HepG2 (cell line): ENCODE measurements at regions not wholly inside any gene's neighbourhood (a gene's known extent, or its start where the extent isn't known, plus 50 kb on each side); places are given as distances from the start of the nearest gene placed in this dataset.

Experiments used
- ATAD3A ChIP-seq: sonication (generic); formaldehyde crosslinking; IDR thresholded peaks from 2 replicates; pipeline ENCODE4 v1.4.0; 2020; ENCODE audit warnings: missing genetic modification reagents
- CEBPG ChIP-seq: IDR thresholded peaks from 2 replicates; pipeline ENCODE4 v1.6.1; 2016
- FOXK1 ChIP-seq: sonication (generic); formaldehyde crosslinking; IDR thresholded peaks from 2 replicates; pipeline ENCODE4 v1.4.0; 2020; ENCODE audit warnings: low read depth, missing genetic modification reagents, borderline replicate concordance
- FOXP1 ChIP-seq, 2 experiments: fragments of 450-650 bp in 1 of 2; IDR thresholded peaks; 2 replicates each; pipeline ENCODE4 v1.6.1; 2017 to 2018; ENCODE audit warnings: antibody characterized with exemption in 1 of 2
- ISL2 ChIP-seq: sonication (generic); formaldehyde crosslinking; IDR thresholded peaks from 2 replicates; pipeline ENCODE4 v1.5.0; 2020; ENCODE audit warnings: missing genetic modification reagents
- MAF1 ChIP-seq: sonication (generic); formaldehyde crosslinking; IDR thresholded peaks from 2 replicates; pipeline ENCODE4 v1.5.0; 2020; ENCODE audit warnings: missing genetic modification reagents, borderline replicate concordance
- MEIS2 ChIP-seq: sonication (generic); formaldehyde crosslinking; IDR thresholded peaks from 2 replicates; pipeline ENCODE4 v1.9.0; 2021; ENCODE audit warnings: mild to moderate bottlenecking, missing genetic modification reagents
- SUZ12 ChIP-seq: fragments of 150-350 bp; IDR thresholded peaks from 2 replicates; pipeline ENCODE4 v1.6.1; 2014; ENCODE audit warnings: low read depth, low read length
- TCF7 ChIP-seq: sonication (generic); IDR thresholded peaks from 2 replicates; pipeline ENCODE4 v1.6.1; 2016; ENCODE audit warnings: antibody characterized with exemption, low read depth
- TEAD2 ChIP-seq: sonication (generic); formaldehyde crosslinking; IDR thresholded peaks from 2 replicates; pipeline ENCODE4 v1.9.0; 2021; ENCODE audit warnings: missing genetic modification reagents
- U2AF2 ChIP-seq: fragments of 200-400 bp; formaldehyde crosslinking; IDR thresholded peaks from 2 replicates; pipeline ENCODE4 v1.6.1; 2017; ENCODE audit warnings: low read depth, mild to moderate bottlenecking, low read length
- ZBTB20 ChIP-seq: sonication (generic); formaldehyde crosslinking; IDR thresholded peaks from 2 replicates; pipeline ENCODE4 v1.8.1; 2023; ENCODE audit warnings: missing genetic modification reagents, low read depth, mild to moderate bottlenecking, borderline replicate concordance
- ZBTB42 ChIP-seq: sonication (generic); formaldehyde crosslinking; IDR thresholded peaks from 2 replicates; pipeline ENCODE4 v1.5.0; 2020; ENCODE audit warnings: mild to moderate bottlenecking, missing genetic modification reagents
- ZNF225 ChIP-seq: sonication (generic); formaldehyde crosslinking; IDR thresholded peaks from 2 replicates; pipeline ENCODE4 v1.4.0; 2020; ENCODE audit warnings: mild to moderate bottlenecking, missing genetic modification reagents
- ZNF549 ChIP-seq: sonication (generic); formaldehyde crosslinking; IDR thresholded peaks from 2 replicates; pipeline ENCODE4 v1.5.0; 2020; ENCODE audit warnings: missing genetic modification reagents
- ZNF619 ChIP-seq: sonication (generic); formaldehyde crosslinking; IDR thresholded peaks from 2 replicates; pipeline ENCODE4 v1.4.0; 2020; ENCODE audit warnings: mild to moderate bottlenecking, missing genetic modification reagents
- ZNF777 ChIP-seq: sonication (generic); formaldehyde crosslinking; IDR thresholded peaks from 2 replicates; pipeline ENCODE4 v1.4.0; 2020; ENCODE audit warnings: missing genetic modification reagents
- TF ChIP-seq, protein P1 (sequence below): sonication (generic); formaldehyde crosslinking; IDR thresholded peaks from 2 replicates; pipeline ENCODE4 v1.8.1; 2023; ENCODE audit warnings: missing genetic modification reagents, inconsistent platforms, borderline replicate concordance
- TF ChIP-seq, protein P2 (sequence below): IDR thresholded peaks from 2 replicates; pipeline ENCODE4 v1.6.1; 2016; ENCODE audit warnings: missing compliant biosample characterization, missing genetic modification reagents, borderline replicate concordance
- TF ChIP-seq, protein P3 (sequence below): sonication (generic); formaldehyde crosslinking; IDR thresholded peaks from 2 replicates; pipeline ENCODE4 v1.5.0; 2020; ENCODE audit warnings: mild to moderate bottlenecking, missing genetic modification reagents
- TF ChIP-seq, protein P4 (sequence below): sonication (generic); formaldehyde crosslinking; IDR thresholded peaks from 2 replicates; pipeline ENCODE4 v1.5.0; 2020; ENCODE audit warnings: missing genetic modification reagents, mild to moderate bottlenecking, borderline replicate concordance
- TF ChIP-seq, protein P5 (sequence below): sonication (generic); formaldehyde crosslinking; IDR thresholded peaks from 2 replicates; pipeline ENCODE4 v1.5.1; 2020; ENCODE audit warnings: missing genetic modification reagents, mild to moderate bottlenecking, borderline replicate concordance

DNA sequence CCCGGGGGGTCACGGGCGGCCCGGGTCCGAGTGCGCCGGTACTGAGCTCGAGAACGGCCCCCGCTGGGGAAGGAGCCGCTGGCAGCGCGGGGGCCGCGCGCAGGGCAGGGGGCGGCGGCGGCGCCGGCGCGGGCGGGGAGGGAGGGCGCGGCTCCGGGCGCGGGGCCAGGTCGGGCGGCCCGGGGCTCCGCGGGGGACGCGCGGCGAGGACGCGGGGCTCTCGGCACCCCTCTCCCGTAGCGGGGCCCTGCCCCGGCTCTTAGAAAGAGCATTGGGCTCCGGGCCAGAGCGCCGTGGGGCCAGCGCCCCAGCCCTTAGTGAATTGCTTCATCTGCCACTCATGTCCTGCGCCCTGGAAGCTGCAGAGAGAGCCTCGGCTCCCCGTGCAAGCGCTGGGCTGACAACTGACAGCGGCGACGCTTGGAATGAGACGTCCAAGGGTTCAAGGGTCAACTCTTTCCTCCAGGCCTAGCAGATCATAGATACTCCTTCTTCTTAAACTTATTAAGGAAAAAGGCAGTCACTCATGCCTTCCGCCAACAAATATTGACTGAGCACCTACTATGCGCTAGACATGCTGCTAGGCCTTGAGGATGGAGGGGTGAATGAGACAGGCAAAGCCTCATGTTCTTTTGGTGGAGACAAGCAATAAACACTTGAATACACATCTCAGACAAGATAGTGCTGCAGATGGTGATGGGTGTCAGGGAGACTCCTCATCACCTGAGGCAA is 140.8 kb downstream of the SMAD6 start (continued):
- TF ChIP-seq, protein P1, sequence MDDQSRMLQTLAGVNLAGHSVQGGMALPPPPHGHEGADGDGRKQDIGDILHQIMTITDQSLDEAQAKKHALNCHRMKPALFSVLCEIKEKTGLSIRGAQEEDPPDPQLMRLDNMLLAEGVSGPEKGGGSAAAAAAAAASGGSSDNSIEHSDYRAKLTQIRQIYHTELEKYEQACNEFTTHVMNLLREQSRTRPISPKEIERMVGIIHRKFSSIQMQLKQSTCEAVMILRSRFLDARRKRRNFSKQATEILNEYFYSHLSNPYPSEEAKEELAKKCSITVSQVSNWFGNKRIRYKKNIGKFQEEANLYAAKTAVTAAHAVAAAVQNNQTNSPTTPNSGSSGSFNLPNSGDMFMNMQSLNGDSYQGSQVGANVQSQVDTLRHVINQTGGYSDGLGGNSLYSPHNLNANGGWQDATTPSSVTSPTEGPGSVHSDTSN (CRISPR knock-in tag): no peak
- peak; percentile 84 for TF ChIP-seq ZNF549 (CRISPR knock-in tag)
- TF ChIP-seq TEAD2 (CRISPR knock-in tag): no peak
- TF ChIP-seq SUZ12: no peak
- TF ChIP-seq FOXP1 (IDR thresholded peaks at IDR 0.05): no peak
- TF ChIP-seq FOXP1 (CRISPR knock-in tag; IDR thresholded peaks at IDR 0.05): no peak
- TF ChIP-seq CEBPG (CRISPR knock-in tag): peak; percentile 56; the same call in 1 of the 2 replicates
- TF ChIP-seq ZBTB42: no peak
- no peak for TF ChIP-seq FOXK1 (CRISPR knock-in tag)
- TF ChIP-seq, protein P2, sequence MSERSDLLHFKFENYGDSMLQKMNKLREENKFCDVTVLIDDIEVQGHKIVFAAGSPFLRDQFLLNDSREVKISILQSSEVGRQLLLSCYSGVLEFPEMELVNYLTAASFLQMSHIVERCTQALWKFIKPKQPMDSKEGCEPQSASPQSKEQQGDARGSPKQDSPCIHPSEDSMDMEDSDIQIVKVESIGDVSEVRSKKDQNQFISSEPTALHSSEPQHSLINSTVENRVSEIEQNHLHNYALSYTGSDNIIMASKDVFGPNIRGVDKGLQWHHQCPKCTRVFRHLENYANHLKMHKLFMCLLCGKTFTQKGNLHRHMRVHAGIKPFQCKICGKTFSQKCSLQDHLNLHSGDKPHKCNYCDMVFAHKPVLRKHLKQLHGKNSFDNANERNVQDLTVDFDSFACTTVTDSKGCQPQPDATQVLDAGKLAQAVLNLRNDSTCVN (CRISPR knock-in tag): 0 out of 2 replicates have a peak, but pooled peaks have one; percentile 33
- TF ChIP-seq, protein P3, sequence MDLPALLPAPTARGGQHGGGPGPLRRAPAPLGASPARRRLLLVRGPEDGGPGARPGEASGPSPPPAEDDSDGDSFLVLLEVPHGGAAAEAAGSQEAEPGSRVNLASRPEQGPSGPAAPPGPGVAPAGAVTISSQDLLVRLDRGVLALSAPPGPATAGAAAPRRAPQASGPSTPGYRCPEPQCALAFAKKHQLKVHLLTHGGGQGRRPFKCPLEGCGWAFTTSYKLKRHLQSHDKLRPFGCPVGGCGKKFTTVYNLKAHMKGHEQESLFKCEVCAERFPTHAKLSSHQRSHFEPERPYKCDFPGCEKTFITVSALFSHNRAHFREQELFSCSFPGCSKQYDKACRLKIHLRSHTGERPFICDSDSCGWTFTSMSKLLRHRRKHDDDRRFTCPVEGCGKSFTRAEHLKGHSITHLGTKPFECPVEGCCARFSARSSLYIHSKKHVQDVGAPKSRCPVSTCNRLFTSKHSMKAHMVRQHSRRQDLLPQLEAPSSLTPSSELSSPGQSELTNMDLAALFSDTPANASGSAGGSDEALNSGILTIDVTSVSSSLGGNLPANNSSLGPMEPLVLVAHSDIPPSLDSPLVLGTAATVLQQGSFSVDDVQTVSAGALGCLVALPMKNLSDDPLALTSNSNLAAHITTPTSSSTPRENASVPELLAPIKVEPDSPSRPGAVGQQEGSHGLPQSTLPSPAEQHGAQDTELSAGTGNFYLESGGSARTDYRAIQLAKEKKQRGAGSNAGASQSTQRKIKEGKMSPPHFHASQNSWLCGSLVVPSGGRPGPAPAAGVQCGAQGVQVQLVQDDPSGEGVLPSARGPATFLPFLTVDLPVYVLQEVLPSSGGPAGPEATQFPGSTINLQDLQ (CRISPR knock-in tag): no peak
- no peak for TF ChIP-seq ZNF619 (CRISPR knock-in tag)
- TF ChIP-seq U2AF2: no peak
- no peak for TF ChIP-seq ZNF777
- TF ChIP-seq, protein P4, sequence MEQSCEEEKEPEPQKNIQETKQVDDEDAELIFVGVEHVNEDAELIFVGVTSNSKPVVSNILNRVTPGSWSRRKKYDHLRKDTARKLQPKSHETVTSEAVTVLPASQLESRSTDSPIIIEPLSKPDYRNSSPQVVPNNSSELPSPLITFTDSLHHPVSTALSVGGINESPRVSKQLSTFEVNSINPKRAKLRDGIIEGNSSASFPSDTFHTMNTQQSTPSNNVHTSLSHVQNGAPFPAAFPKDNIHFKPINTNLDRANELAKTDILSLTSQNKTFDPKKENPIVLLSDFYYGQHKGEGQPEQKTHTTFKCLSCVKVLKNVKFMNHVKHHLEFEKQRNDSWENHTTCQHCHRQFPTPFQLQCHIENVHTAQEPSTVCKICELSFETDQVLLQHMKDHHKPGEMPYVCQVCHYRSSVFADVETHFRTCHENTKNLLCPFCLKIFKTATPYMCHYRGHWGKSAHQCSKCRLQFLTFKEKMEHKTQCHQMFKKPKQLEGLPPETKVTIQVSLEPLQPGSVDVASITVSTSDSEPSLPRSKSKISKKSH (CRISPR knock-in tag): no peak
- no peak; the same call in 1 of the 2 replicates for TF ChIP-seq MEIS2 (CRISPR knock-in tag)
- TF ChIP-seq ZBTB20 (CRISPR knock-in tag): no peak
- no peak for TF ChIP-seq ZNF225 (CRISPR knock-in tag)
- TF ChIP-seq, protein P5, sequence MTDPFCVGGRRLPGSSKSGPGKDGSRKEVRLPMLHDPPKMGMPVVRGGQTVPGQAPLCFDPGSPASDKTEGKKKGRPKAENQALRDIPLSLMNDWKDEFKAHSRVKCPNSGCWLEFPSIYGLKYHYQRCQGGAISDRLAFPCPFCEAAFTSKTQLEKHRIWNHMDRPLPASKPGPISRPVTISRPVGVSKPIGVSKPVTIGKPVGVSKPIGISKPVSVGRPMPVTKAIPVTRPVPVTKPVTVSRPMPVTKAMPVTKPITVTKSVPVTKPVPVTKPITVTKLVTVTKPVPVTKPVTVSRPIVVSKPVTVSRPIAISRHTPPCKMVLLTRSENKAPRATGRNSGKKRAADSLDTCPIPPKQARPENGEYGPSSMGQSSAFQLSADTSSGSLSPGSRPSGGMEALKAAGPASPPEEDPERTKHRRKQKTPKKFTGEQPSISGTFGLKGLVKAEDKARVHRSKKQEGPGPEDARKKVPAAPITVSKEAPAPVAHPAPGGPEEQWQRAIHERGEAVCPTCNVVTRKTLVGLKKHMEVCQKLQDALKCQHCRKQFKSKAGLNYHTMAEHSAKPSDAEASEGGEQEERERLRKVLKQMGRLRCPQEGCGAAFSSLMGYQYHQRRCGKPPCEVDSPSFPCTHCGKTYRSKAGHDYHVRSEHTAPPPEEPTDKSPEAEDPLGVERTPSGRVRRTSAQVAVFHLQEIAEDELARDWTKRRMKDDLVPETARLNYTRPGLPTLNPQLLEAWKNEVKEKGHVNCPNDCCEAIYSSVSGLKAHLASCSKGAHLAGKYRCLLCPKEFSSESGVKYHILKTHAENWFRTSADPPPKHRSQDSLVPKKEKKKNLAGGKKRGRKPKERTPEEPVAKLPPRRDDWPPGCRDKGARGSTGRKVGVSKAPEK: no peak
- TF ChIP-seq MAF1 (CRISPR knock-in tag): no peak
- TF ChIP-seq TCF7: no peak
- TF ChIP-seq ATAD3A (CRISPR knock-in tag): no peak
- no peak for TF ChIP-seq ISL2 (CRISPR knock-in tag)
